RCC 7860 (cell line): ENCODE measurements at regions not wholly inside any gene's neighbourhood (a gene's known extent, or its start where the extent isn't known, plus 50 kb on each side); places are given as distances from the start of the nearest gene placed in this dataset.
"Not testable (repeated sequence)": the region's sequence is repeated elsewhere in the genome, so short reads cannot be mapped to it uniquely, and the experiment has no call there.

Source experiments
- DNase-seq: peaks from one replicate; pipeline ENCODE4 v3.0.0-alpha.2; 2015; ENCODE audit warnings: low spot score
- FAIRE-seq: peaks from 2 replicates; lab custom pipeline; 2012; peaks lifted over from hg19 to GRCh38; lab: Jason Lieb, UNC

GRCh38 chr2:123468071-123468470 is 557.0 kb upstream of the CNTNAP5 start:
- DNase-seq (peak; percentile 54), FAIRE-seq (peak; percentile 74)

DNA sequence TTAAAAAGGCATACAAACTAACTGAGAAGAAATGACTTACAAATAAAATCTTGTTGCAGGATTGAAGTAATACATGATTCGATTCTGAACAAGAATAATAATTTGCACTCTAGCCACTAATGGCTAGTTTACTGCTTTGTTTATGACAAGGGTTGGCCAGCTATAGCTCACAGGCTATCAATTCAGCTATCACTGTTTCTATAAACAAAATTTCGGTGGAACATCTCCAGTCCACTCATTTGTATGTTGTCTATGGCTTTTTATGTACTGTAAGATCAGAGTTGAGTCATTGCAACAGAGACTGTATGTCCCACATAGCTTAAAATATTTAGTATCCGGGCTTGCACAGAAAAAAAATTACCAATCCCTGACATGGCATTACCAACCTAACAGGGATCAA is 543.7 kb upstream of the CNTNAP5 start:
- no peak for FAIRE-seq
- no peak for DNase-seq

DNA sequence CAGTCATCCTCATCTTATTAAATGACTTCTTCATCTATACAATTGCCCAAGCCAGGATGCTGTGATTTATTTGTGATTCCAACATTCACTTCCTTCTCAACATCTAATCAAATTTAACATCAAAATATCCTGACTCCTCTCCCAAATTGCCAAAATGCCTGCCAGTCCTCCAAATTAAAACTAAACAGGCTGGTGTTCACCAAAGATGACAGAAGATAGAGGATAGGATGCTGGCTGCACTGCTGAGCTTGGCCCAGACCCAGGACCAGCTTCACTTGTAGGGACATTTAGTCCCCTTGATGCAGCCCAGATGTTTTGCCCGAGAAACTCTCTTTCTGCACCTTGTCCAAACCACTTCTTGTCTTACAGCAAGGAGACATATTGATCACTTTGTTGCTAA is 540.0 kb upstream of the CNTNAP5 start:
- no peak for FAIRE-seq
- no peak for DNase-seq

GRCh38 chr2:123493687-123494086 is 531.4 kb upstream of the CNTNAP5 start:
- FAIRE-seq (no peak), DNase-seq (no peak)

DNA sequence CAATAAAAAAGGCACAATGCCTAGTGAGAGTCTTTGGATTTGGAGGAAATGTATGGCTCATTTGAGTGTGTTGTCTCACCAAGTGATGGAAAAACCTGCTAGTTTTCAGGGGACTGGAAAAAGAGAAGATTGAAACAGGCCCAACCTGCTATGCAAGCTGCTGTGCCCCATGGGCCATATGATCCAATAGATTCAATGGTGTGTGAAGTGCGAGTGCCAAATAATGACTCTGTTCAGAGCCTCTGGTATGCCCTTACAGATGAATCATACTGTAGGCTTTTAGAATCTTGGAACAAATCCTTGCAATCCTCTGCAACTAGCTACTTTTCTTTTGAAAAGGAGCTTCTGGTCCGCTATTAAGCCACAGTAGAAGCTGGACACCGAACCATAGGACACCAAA is 529.8 kb upstream of the CNTNAP5 start:
- DNase-seq (no peak), FAIRE-seq (no peak)

DNA sequence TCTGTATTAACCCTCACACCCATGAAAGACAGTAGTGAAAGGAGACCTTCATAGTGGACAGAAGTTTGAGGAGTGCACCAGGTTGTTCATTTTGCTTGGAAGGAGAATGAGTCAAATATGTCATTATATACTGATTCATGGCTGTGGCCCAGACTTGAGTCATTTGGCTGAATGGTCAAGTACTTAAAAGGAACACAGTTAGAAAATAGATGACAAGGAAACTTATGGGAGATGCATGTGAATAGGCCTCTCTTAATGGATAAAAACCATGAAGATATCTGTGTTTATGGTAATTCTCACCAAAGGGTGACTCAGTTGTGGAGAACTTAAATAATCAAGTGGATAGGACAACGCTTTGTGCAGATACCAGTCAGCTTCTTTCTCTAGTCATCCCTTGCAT is 524.7 kb upstream of the CNTNAP5 start:
- peak; percentile 62 for DNase-seq
- FAIRE-seq = peak; percentile 71

DNA sequence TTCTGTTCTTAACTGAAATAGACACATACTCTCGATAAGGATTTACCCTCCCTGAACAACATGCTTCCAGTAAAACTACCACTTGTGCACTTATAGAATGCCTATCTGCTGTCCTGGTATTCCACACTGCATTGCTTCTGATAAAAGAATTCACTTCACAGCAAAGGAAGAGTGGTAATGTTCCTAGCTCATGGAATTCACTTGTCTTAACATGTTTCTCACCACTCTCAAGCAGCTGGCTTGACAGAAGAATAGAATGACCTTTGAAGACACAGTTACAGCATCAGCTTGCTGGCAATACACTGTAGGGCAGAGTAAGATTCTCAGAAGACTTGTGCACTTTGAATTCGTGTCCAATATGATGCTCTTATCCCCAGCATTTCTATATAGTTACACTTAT is 524.1 kb upstream of the CNTNAP5 start:
- no peak for DNase-seq
- FAIRE-seq = no peak

- DNase-seq (peak; percentile 65), FAIRE-seq (peak; percentile 44)
Observed at GRCh38 chr2:123502931-123503330, 522.2 kb upstream of the CNTNAP5 start.

DNA sequence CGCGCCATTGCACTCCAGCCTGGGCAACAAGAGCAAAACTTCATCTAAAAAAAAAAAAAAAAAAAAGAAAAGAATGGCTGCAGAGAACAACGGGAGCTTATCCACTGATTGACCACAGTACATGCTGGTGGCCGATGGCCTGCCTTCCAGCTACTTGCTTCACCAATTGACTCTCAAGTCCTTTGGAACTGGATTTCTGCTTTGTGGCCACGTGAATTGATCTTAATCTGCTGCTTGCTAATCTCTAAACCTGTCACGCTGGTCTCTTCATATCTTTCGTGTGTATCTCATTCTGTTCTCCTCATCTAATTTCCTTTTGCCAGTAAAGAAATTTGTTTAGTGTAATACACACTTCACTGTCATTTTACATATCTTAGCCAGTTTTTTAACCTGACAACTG is 512.5 kb upstream of the CNTNAP5 start:
- no peak for DNase-seq
- no peak for FAIRE-seq

- FAIRE-seq (peak; percentile 90), DNase-seq (peak; percentile 92)
Observed at GRCh38 chr2:123513351-123513750, 511.7 kb upstream of the CNTNAP5 start.

- DNase-seq = no peak
- no peak for FAIRE-seq
Observed at GRCh38 chr2:123514613-123515207, 510.4 kb upstream of the CNTNAP5 start.

- DNase-seq (no peak), FAIRE-seq (peak; percentile 33)
Observed at GRCh38 chr2:123518367-123518766, 506.7 kb upstream of the CNTNAP5 start.

DNA sequence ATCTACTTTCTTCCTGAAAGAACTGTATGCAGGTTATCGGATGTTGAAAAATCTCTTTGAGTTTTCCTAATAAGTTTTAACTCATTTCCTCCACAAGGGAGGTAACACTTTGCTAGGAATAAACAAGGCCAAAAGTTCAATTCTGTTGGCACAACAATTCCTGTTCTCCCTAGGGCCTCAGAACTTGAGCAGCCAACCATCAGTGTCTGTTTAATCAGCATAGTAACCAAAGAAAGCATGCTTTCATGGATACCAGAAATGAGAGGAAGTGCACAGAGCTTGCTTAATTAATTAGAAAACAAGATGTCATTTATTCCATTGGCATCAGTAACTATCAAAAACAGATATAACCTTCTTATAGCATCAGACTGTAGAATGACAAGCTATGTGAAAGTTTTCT is 503.2 kb upstream of the CNTNAP5 start:
- no peak for DNase-seq
- FAIRE-seq = no peak

DNA sequence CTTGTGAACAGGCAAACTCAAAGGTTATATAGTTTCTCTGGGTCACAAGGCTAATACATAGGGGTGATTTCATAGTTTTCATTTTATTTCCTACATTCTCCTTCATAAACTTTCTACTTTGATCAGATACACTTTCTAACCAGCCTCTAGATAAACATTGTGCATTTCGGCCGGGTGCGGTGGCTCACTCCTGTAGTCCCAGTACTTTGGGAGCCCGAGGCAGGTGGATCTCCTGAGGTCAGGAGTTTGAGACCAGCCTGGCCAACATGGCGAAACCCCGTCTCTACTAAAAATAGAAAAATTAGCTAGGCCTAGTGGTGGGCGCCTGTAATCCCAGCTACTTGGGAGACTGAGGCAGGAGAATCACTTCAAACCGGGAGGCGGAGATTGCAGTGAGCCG is 502.6 kb upstream of the CNTNAP5 start:
- FAIRE-seq, DNase-seq: not testable (repeated sequence)

- DNase-seq (no peak), FAIRE-seq (no peak)
Observed at GRCh38 chr2:123528996-123529707, 495.9 kb upstream of the CNTNAP5 start.

- no peak for FAIRE-seq
Observed at GRCh38 chr2:123530004-123530403, 495.1 kb upstream of the CNTNAP5 start.

DNA sequence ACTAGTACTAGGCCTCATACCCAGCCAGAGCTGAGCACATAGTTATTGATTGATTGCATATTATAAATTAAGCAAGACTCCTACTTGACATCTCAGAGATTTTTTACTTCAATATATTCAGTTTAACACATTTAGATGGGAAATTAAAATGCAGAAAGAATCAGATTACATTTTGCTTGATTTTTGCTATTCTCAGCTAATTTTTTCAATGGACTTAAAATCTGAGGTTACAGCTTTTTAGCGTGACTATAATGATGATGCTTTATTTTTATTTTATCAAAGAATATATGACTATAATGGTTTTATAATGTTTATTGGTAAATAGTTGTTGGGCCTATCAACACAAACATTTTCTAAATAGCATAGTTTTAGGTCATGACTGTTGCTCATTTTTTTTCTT is 493.0 kb upstream of the CNTNAP5 start:
- FAIRE-seq (no peak), DNase-seq (no peak)

More at GRCh38 chr2:123530004-123530403, 495.1 kb upstream of the CNTNAP5 start:
- DNase-seq = no peak

GRCh38 chr2:123532994-123533393 is 492.1 kb upstream of the CNTNAP5 start:
- DNase-seq (no peak), FAIRE-seq (no peak)

- DNase-seq = no peak
- FAIRE-seq = no peak
Observed at GRCh38 chr2:123540291-123540690, 484.8 kb upstream of the CNTNAP5 start.

DNA sequence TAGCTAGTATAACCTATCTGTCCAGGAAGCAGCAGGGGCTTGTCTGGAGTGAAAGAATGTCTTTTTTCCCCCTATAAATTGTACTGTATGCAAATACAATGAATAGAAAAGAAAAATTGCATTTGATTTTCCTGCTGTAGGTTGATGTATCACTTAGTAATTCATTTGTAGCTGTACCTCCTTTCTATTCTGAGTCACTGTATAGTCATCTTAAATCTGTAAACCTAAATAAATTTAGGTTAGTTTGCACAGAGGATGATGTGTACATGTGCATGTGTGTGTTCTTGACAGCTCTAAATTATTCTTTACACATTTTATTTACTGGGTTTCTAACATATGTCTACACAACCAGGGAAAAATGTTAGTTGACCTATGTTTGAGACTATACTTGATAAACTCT is 478.7 kb upstream of the CNTNAP5 start:
- DNase-seq = no peak
- FAIRE-seq = no peak

DNA sequence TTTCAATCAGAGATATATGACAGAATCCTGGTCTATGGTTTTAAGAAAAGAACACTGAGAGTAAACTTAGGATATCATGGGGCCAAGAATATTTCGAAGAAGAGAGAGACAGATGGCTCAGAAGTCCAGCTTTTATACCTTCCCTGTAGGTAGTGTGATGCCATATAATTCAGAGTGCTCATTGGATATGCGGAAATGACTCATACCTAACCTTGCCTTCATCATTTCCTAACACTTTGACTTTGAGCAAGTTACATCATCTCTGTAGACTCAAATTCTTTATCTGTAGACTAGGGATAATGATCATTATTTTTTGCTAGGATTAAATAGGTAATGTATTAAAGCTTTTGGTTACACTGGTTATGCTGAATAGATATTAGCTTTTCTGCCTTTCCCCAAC is 461.6 kb upstream of the CNTNAP5 start:
- peak; percentile 39 for DNase-seq
- no peak for FAIRE-seq

DNA sequence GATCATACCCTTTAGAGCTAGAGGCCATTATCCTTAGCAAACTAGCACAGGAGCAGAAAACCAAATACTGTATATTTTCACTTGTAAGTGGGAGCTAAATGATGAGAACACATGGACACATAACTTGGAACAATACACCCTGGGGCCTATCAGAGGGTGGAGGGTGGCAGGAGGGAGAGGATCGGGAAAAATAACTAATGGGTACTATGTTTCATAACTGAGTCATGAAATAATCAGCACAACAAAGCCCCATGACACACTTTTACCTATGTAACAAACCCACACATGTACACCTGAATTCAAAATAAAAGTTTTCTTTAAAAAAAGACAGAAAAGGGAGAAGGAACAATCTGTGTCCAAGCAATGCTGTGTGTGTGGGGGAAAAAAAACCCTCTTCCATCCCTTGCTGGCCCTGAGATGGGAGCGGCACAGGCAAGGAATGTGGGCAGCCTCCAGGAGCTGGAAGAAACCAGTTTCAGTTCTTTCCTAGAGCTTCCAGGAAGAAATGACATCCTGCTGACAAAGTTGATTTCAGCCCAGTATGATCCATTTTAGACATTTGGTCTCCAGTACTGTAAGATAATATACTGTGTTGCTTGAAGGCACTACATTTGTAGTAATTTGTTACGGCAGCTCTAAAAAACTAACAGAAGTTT is 458.7 kb upstream of the CNTNAP5 start:
- DNase-seq = no peak
- no peak for FAIRE-seq
